ENCODE measurements at regions not wholly inside any gene's neighbourhood (a gene's known extent, or its start where the extent isn't known, plus 50 kb on each side); places are given as distances from the start of the nearest gene placed in this dataset.
A peak's percentile ranks its signal among the peaks of the same experiment; 100 is the strongest.
"Not testable (repeated sequence)": the region's sequence is repeated elsewhere in the genome, so short reads cannot be mapped to it uniquely, and the experiment has no call there.

DNA sequence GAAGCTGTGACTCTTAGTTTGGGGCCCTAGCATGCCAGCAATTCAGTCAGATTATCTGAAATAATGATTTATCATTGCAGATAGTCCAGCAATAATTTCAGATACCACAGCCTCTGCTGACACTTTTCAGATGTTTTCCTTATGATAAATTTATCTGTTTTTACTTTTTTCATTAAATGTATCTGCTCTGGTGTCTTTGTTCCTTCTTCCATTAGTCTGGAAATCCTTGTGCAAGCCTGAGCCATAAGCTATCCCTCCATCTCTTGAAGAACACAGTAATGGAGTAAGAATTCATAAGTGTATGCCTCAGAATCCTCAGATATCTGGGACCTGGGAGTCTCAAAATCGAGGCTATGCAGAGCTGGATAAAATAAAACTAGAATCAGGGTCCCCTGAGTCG, 146.4 kb upstream of the KRR1 start:
- DNase-seq (ENCODE audit: low read depth) = no peak
- Histone ChIP-seq H3K27me3 (ENCODE audit: control insufficient read depth, insufficient read depth, low read length) (no peaks in the 10 kb centered on the region), H3K36me3 (ENCODE audit: control insufficient read depth, insufficient read depth, low read length) (no peaks in the 10 kb centered on the region), H3K4me3 (ENCODE audit: low read depth, low read length) (no peak overlapping the region)
- TF ChIP-seq, protein P1, sequence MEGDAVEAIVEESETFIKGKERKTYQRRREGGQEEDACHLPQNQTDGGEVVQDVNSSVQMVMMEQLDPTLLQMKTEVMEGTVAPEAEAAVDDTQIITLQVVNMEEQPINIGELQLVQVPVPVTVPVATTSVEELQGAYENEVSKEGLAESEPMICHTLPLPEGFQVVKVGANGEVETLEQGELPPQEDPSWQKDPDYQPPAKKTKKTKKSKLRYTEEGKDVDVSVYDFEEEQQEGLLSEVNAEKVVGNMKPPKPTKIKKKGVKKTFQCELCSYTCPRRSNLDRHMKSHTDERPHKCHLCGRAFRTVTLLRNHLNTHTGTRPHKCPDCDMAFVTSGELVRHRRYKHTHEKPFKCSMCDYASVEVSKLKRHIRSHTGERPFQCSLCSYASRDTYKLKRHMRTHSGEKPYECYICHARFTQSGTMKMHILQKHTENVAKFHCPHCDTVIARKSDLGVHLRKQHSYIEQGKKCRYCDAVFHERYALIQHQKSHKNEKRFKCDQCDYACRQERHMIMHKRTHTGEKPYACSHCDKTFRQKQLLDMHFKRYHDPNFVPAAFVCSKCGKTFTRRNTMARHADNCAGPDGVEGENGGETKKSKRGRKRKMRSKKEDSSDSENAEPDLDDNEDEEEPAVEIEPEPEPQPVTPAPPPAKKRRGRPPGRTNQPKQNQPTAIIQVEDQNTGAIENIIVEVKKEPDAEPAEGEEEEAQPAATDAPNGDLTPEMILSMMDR (IDR thresholded peaks at IDR 0.05; ENCODE audit: insufficient read depth, low read length, poor library complexity, severe bottlenecking) = no peak

- H3K27me3 ChIP-seq (ENCODE audit: control insufficient read depth, insufficient read depth, low read length); DNase-seq (ENCODE audit: low read depth); H3K36me3 ChIP-seq (ENCODE audit: control insufficient read depth, insufficient read depth, low read length); H3K4me3 ChIP-seq (ENCODE audit: low read depth, low read length): not testable (repeated sequence)
Measured at GRCh38 chr12:75657354-75657753, 145.9 kb upstream of the KRR1 start.

DNA sequence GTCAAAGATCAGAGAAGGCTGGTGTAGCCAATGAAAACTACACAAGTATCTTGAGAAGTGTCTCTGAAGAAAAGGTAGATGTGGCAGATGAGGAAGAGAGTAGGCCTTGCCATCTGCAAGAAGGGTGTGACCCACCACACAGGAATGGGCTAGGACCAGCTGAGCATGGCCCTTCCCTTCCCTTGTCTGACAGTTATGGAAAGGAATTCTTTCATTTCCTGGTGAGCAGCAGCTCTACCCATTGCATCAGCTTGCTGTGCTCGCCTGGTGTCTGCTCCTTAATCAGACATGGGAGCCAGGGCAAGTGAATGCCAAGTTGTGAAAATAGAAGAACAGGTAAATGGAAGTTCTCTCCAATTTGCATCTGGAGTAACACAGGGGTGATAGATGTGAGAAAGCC, 145.2 kb upstream of the KRR1 start:
- Histone ChIP-seq H3K27me3 (ENCODE audit: control insufficient read depth, insufficient read depth, low read length) (no peaks in the 10 kb centered on the region), H3K36me3 (ENCODE audit: control insufficient read depth, insufficient read depth, low read length) (no peaks in the 10 kb centered on the region), H3K4me3 (ENCODE audit: low read depth, low read length) (no peak overlapping the region)
- peak; percentile 94 for DNase-seq (ENCODE audit: low read depth)
- TF ChIP-seq, protein P1 (IDR thresholded peaks at IDR 0.05; ENCODE audit: insufficient read depth, low read length, poor library complexity, severe bottlenecking) = no peak

DNA sequence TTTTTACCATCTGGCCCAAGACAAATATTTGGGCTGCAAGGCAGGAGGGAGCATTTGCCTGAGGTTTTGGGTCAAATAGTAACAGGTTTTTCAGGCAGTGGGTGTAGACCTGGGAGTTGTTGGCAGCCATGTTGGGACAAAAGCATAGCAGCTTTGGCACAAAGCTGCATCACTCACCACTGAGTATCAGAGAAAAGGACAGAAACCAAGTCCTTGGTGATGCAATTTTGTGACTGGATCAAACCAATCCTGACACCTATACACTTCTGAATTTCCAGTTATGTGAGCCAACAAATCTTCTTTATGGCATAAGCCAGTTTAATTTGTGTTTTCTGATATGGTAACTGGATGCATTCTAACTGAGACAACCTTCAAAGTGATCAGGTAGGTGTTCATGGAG, 144.8 kb upstream of the KRR1 start:
- H3K4me3 ChIP-seq (ENCODE audit: low read depth, low read length) = no peak overlapping the region
- H3K27me3 ChIP-seq (ENCODE audit: control insufficient read depth, insufficient read depth, low read length) = no peaks in the 10 kb centered on the region
- DNase-seq (ENCODE audit: low read depth) = no peak
- TF ChIP-seq, protein P1 (IDR thresholded peaks at IDR 0.05; ENCODE audit: insufficient read depth, low read length, poor library complexity, severe bottlenecking) = no peak
- no peaks in the 10 kb centered on the region for H3K36me3 ChIP-seq (ENCODE audit: control insufficient read depth, insufficient read depth, low read length)

- TF ChIP-seq, protein P1 (IDR thresholded peaks at IDR 0.05; ENCODE audit: insufficient read depth, low read length, poor library complexity, severe bottlenecking) = no peak
- Histone ChIP-seq H3K27me3 (ENCODE audit: control insufficient read depth, insufficient read depth, low read length) (no peaks in the 10 kb centered on the region), H3K4me3 (ENCODE audit: low read depth, low read length) (no peak overlapping the region), H3K36me3 (ENCODE audit: control insufficient read depth, insufficient read depth, low read length) (no peaks in the 10 kb centered on the region)
- DNase-seq (ENCODE audit: low read depth) = no peak
Measured at GRCh38 chr12:75655315-75655806, 144.0 kb upstream of the KRR1 start.

DNA sequence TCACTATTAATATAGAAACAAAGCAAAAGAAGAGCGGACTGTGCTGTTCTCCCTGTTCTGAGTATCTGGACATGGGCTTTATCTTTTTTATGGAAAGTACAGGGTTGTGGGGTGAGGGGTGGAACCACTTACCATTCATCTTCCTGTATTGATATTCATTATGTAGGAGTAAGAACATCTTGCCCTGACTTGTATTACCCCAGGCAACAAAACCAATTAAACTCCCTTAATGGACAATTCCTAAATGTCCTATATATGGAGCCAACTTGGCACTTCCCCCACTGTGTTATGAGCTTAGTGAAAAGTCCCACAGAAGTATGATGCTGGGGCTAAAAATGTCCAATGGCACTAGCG, 139.9 kb upstream of the KRR1 start:
- Histone ChIP-seq H3K27me3 (ENCODE audit: control insufficient read depth, insufficient read depth, low read length) (no peaks in the 10 kb centered on the region), H3K36me3 (ENCODE audit: control insufficient read depth, insufficient read depth, low read length) (no peaks in the 10 kb centered on the region), H3K4me3 (ENCODE audit: low read depth, low read length) (no peak overlapping the region)
- no peak for DNase-seq (ENCODE audit: low read depth)
- TF ChIP-seq, protein P1 (IDR thresholded peaks at IDR 0.05; ENCODE audit: insufficient read depth, low read length, poor library complexity, severe bottlenecking) = no peak

Measured in kidney epithelial cell (primary cell).